ENCODE measurements at regions not wholly inside any gene's neighbourhood (a gene's known extent, or its start where the extent isn't known, plus 50 kb on each side); places are given as distances from the start of the nearest gene placed in this dataset.
"Not testable (repeated sequence)": the region's sequence is repeated elsewhere in the genome, so short reads cannot be mapped to it uniquely, and the experiment has no call there.

DNA sequence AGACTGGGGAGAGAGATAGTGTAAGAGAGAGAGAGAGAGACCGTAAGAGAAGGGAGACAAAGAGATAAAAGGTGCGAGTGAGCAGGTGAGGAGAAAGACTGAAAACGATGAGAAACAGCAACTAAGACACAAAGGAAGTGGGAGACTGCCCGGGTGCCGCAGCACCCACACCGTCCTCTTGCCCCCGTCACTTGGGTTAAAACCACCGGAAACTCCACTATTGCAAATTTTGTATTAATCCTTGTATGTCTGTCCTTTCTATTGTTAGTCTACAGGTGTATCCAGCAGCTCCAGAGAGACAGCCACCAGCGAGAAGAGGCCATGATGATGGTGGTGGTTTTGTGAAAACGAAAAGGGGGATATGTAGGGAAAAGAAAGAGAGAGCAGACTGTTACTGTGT, 96.8 kb downstream of the ART5 start:
- intact Hi-C loops (cut with DNase I) = not testable (repeated sequence)

GRCh38 chr11:3538220-3538619, 103.6 kb downstream of the ART5 start:
- H3K27ac ChIP-seq; H3K4me1 ChIP-seq (replicated peaks); intact Hi-C loops (cut with DNase I); DNase-seq (ENCODE audit: low spot score); H3K36me3 ChIP-seq; H3K9me3 ChIP-seq; H3K4me3 ChIP-seq; H3K27me3 ChIP-seq (replicated peaks; ENCODE audit: insufficient read depth): not testable (repeated sequence)
- WGBS = 100% methylated on average over 1 of the region's 1 CpG

More for the DNA sequence above, 96.8 kb downstream of the ART5 start:
- not testable (repeated sequence) for H3K4me1 ChIP-seq (replicated peaks); H3K9me3 ChIP-seq; DNase-seq (ENCODE audit: low spot score); H3K27me3 ChIP-seq (replicated peaks; ENCODE audit: insufficient read depth); H3K4me3 ChIP-seq; H3K27ac ChIP-seq; H3K36me3 ChIP-seq
- WGBS = 89% methylated on average over 10 of the region's 10 CpGs

GRCh38 chr11:3537254-3537653, 104.5 kb downstream of the ART5 start:
- H3K27me3 ChIP-seq (replicated peaks; ENCODE audit: insufficient read depth); H3K4me1 ChIP-seq (replicated peaks); DNase-seq (ENCODE audit: low spot score); intact Hi-C loops (cut with DNase I); H3K9me3 ChIP-seq; H3K4me3 ChIP-seq; H3K27ac ChIP-seq; H3K36me3 ChIP-seq: not testable (repeated sequence)
- 69% methylated on average over 4 of the region's 4 CpGs for WGBS

DNA sequence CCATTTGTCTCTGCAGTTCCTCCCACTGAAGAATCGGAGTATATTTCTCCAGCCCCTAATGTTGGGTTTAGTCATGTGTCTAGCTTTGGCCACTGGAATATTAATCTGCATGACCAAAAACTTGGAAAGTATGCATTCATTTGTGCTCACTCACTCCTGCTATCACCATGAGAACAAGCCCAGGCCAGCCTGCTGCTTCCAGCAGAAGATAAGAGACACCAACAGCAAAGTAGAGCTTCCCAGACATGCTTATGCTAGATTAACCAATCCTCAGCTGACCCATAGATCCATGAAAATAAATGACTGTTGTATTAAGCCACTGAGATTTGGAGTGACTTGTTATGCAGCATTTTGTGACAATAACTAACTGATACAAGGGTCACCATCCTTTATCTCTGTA, 108.8 kb downstream of the ART5 start:
- H3K9me3 ChIP-seq; H3K27ac ChIP-seq; DNase-seq (ENCODE audit: low spot score); H3K36me3 ChIP-seq; H3K4me1 ChIP-seq (replicated peaks); intact Hi-C loops (cut with DNase I); H3K27me3 ChIP-seq (replicated peaks; ENCODE audit: insufficient read depth); H3K4me3 ChIP-seq: not testable (repeated sequence)
- 100% methylated on average over 1 of the region's 1 CpG for WGBS

DNA sequence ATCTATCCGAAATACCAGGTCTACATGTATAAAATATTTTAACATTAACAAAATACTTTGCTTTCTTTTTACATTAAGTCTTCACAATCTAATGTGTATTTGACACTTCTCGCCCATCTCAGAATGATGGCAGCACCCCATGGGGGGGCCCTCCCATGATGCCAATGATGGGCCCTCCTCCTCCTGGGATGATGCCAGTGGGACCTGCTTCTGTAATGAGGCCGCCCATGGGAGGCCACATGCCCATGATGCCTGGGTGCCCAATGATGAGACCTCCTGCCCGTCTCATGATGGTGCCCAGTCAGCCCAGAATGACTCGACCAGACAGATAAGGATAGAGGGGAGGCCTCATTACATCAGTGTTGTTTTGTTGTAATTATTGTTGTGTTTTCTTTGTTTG, 110.5 kb downstream of the ART5 start:
- H3K9me3 ChIP-seq; H3K4me1 ChIP-seq (replicated peaks); H3K4me3 ChIP-seq; H3K27ac ChIP-seq; H3K27me3 ChIP-seq (replicated peaks; ENCODE audit: insufficient read depth); intact Hi-C loops (cut with DNase I); H3K36me3 ChIP-seq; DNase-seq (ENCODE audit: low spot score): not testable (repeated sequence)
- WGBS = 91% methylated on average over 5 of the region's 5 CpGs

- H3K9me3 ChIP-seq; H3K4me3 ChIP-seq; intact Hi-C loops (cut with DNase I); DNase-seq (ENCODE audit: low spot score); H3K4me1 ChIP-seq (replicated peaks); H3K27ac ChIP-seq; H3K36me3 ChIP-seq; H3K27me3 ChIP-seq (replicated peaks; ENCODE audit: insufficient read depth): not testable (repeated sequence)
These were observed 118.2 kb downstream of the ART5 start for GRCh38 chr11:3523567-3523966.

GRCh38 chr11:3520905-3521304, 120.9 kb downstream of the ART5 start:
- H3K36me3 ChIP-seq; DNase-seq (ENCODE audit: low spot score); H3K4me1 ChIP-seq (replicated peaks); intact Hi-C loops (cut with DNase I); H3K27me3 ChIP-seq (replicated peaks; ENCODE audit: insufficient read depth); H3K4me3 ChIP-seq; H3K9me3 ChIP-seq; H3K27ac ChIP-seq: not testable (repeated sequence)

DNA sequence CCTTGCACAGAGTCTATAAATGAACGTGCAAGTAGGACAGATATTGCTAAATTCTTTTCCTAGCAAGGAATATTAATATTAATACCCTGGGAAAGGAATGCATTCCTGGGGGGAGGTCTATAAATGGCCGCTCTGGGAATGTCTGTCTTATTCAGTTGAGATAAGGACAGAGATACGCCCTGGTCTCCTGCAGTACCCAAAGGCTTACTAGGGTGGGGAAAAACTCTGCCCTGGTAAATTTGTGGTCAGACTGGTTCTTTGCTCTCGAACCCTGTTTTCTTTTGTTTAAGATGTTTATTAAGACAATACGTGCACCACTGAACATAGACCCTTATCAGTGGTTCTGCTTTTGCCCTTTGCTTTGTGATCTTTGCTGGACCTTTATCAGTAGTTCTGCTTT, 122.0 kb downstream of the ART5 start:
- H3K4me3 ChIP-seq; DNase-seq (ENCODE audit: low spot score); H3K27me3 ChIP-seq (replicated peaks; ENCODE audit: insufficient read depth); intact Hi-C loops (cut with DNase I); H3K36me3 ChIP-seq; H3K4me1 ChIP-seq (replicated peaks); H3K9me3 ChIP-seq; H3K27ac ChIP-seq: not testable (repeated sequence)
- 83% methylated on average over 5 of the region's 5 CpGs for WGBS

DNA sequence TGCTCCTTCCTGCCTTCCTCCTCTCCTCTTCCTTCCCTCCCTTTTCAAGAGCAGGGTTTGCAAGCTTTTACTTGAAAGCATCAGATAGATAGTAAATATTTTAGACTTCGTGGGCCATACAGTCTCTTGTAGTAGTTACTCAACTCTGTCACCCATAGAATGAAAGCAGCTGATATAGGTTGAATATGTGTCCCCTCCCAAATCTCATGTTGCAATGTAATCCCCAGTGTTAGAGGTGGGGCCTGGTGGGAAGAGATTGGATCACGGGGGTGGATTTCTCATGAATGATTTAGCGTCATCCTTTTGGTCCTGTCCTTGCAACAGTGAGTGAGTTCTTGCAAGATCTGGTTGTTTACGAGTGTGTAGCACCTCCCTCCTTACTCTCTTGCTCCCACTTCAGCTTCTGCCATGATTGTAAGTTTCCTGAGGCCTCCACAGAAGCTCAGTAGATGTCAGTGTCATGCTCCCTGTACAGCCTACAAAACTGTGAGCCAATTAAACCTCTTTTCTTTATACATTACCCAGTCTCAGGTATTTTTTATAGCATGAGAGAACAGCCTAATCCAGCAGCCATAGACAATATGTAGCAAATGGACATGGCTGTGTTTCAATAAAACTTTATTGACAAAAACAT, 124.7 kb downstream of the ART5 start:
- 85% methylated on average over 4 of the region's 4 CpGs for WGBS
- H3K4me3 ChIP-seq; intact Hi-C loops (cut with DNase I); H3K9me3 ChIP-seq; H3K4me1 ChIP-seq (replicated peaks); H3K27ac ChIP-seq; DNase-seq (ENCODE audit: low spot score); H3K36me3 ChIP-seq; H3K27me3 ChIP-seq (replicated peaks; ENCODE audit: insufficient read depth): not testable (repeated sequence)

DNA sequence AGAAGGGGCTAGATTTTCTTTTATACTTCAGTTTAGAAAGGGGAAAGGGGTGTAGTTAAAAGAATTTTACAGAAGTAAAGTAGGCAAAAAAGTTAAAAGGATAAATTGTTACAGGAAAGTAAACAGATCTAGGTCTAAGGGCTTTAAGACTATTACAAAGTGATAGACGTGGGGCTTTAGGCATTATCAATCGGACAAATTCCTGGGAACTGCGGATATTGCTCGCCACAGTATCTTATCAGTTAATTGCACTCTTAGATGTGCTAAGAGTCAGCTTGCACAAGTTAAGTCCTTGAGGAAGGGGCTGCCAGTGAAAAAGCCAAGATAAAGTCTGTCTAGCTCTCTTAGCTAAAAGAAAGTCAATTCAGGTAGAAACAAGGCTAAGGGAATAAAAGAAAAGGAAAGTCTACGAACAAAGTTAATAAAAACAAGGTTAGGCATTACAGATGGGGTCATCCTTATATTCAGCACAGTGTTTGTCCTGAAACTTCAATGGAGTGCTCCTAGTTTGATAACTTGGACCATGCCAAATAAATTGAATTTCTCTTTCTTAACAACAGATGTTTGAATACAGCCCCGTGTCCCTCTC, 125.4 kb downstream of the ART5 start:
- H3K27ac ChIP-seq; intact Hi-C loops (cut with DNase I); H3K27me3 ChIP-seq (replicated peaks; ENCODE audit: insufficient read depth); H3K9me3 ChIP-seq; H3K4me1 ChIP-seq (replicated peaks); H3K4me3 ChIP-seq; H3K36me3 ChIP-seq; DNase-seq (ENCODE audit: low spot score): not testable (repeated sequence)
- 82% methylated on average over 6 of the region's 6 CpGs for WGBS

- H3K4me3 ChIP-seq; intact Hi-C loops (cut with DNase I); H3K27ac ChIP-seq; H3K27me3 ChIP-seq (replicated peaks; ENCODE audit: insufficient read depth); H3K4me1 ChIP-seq (replicated peaks); DNase-seq (ENCODE audit: low spot score); H3K9me3 ChIP-seq; H3K36me3 ChIP-seq: not testable (repeated sequence)
- WGBS = 56% methylated on average over 15 of the region's 15 CpGs
These were observed 127.0 kb downstream of the ART5 start for GRCh38 chr11:3514635-3515424.

DNA sequence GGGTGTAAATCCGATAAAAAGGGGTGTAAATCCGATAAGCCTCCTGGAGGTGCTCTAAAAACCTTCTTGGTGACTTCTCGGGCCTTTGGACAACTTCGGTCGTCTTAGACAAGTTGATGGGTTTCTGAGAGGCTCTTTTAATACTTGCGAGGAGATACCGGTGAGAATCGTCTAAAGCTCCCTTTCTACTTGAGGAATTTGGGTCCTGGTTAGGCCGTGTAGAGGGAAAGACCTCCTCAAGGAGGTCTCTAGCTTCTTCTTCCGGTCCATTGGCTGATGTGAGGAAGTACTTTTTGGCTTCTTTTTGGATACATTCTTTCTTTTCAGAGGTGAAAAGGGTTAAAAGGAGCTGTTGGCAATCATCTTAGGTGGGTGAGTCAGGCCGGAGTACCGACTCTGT, 128.5 kb downstream of the ART5 start:
- H3K27me3 ChIP-seq (replicated peaks; ENCODE audit: insufficient read depth); intact Hi-C loops (cut with DNase I); H3K36me3 ChIP-seq; H3K4me3 ChIP-seq; H3K27ac ChIP-seq; DNase-seq (ENCODE audit: low spot score); H3K4me1 ChIP-seq (replicated peaks); H3K9me3 ChIP-seq: not testable (repeated sequence)
- WGBS = 80% methylated on average over 10 of the region's 12 CpGs

DNA sequence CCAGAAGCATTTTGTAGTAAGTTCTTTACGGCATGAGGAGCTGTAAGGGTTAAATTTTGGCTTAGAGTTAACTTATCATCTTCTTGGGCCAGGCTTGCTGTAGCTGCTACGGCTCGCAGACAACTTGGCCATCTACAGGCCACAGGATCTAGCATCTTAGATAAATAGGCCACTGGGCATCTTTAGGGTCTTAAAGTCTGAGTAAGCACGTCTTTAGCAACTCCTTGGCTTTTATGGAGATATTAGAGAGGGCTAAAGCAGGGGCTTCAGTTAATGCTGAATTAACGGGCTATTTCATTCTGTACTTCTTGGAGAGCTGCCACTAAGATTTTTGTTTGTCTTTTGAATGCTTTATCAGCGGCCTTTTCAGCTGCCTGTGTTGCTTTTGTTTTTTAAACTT, 129.0 kb downstream of the ART5 start:
- WGBS = 19% methylated on average over 6 of the region's 6 CpGs
- intact Hi-C loops (cut with DNase I); H3K36me3 ChIP-seq; H3K9me3 ChIP-seq; H3K27ac ChIP-seq; H3K27me3 ChIP-seq (replicated peaks; ENCODE audit: insufficient read depth); DNase-seq (ENCODE audit: low spot score); H3K4me3 ChIP-seq; H3K4me1 ChIP-seq (replicated peaks): not testable (repeated sequence)

All from prostate gland (tissue), 2 donors.